Thyroid gland (tissue), 4 donors: ENCODE measurements at regions not wholly inside any gene's neighbourhood (a gene's known extent, or its start where the extent isn't known, plus 50 kb on each side); places are given as distances from the start of the nearest gene placed in this dataset.

Experiments
- CTCF ChIP-seq, 6 experiments: fragments of 200-600 bp in 3 of 6; fragments of 450-650 bp in 3 of 6; sonication (generic) in 3 of 6; IDR thresholded peaks; one replicate each; pipeline ENCODE4 v1.5.1; 2016 to 2019; ENCODE audit warnings: antibody characterized with exemption in 6 of 6, mild to moderate bottlenecking in 2 of 6, inconsistent platforms in 1 of 6, moderate library complexity in 1 of 6
- POLR2A ChIP-seq, 2 donors: fragments of 450-650 bp; IDR thresholded peaks; one replicate each; pipeline ENCODE4 v1.6.1; 2017; ENCODE audit warnings: antibody characterized with exemption in 2 of 2, mild to moderate bottlenecking in 2 of 2, moderate library complexity in 1 of 2

- TF ChIP-seq CTCF (IDR thresholded peaks at IDR 0.05) (no peak), POLR2A (IDR thresholded peaks at IDR 0.05) (no peak)
Observed at GRCh38 chr15:98126326-98127085, 166.0 kb downstream of the ARRDC4 start.
